WI38 (cell line): ENCODE measurements at regions not wholly inside any gene's neighbourhood (a gene's known extent, or its start where the extent isn't known, plus 50 kb on each side); places are given as distances from the start of the nearest gene placed in this dataset.

Source experiments
- H3K4me3 ChIP-seq: 2 replicates; pipeline ENCODE4 v1.5.1; 2011; ENCODE audit warnings: low read depth, mild to moderate bottlenecking, control low read depth, low read length
- CTCF ChIP-seq: IDR thresholded peaks from 2 replicates; pipeline ENCODE4 v1.5.1; 2012; ENCODE audit warnings: low read depth, mild to moderate bottlenecking, control low read depth, low read length

- no peak overlapping the region for H3K4me3 ChIP-seq
- no peak for TF ChIP-seq CTCF
Measured at GRCh38 chr10:44300666-44301649, 83.9 kb downstream of the CXCL12 start.

GRCh38 chr10:44298713-44299112 is 86.2 kb downstream of the CXCL12 start:
- H3K4me3 ChIP-seq, result no peak overlapping the region
- TF ChIP-seq CTCF, result no peak

- no peak for TF ChIP-seq CTCF
- H3K4me3 ChIP-seq, result no peak overlapping the region
Measured at GRCh38 chr10:44297963-44298362, 86.9 kb downstream of the CXCL12 start.

- no peak for TF ChIP-seq CTCF
- no peak overlapping the region for H3K4me3 ChIP-seq
Measured at GRCh38 chr10:44295644-44296241, 89.2 kb downstream of the CXCL12 start.

GRCh38 chr10:44294726-44295412 is 90.0 kb downstream of the CXCL12 start:
- no peak overlapping the region for H3K4me3 ChIP-seq
- TF ChIP-seq CTCF, result no peak

- H3K4me3 ChIP-seq, result no peak overlapping the region
- TF ChIP-seq CTCF, result no peak
Measured at GRCh38 chr10:44293842-44294241, 91.1 kb downstream of the CXCL12 start.
